Sigmoid colon (tissue), 6 donors: ENCODE measurements at regions not wholly inside any gene's neighbourhood (a gene's known extent, or its start where the extent isn't known, plus 50 kb on each side); places are given as distances from the start of the nearest gene placed in this dataset.
"Not testable (repeated sequence)": the region's sequence is repeated elsewhere in the genome, so short reads cannot be mapped to it uniquely, and the experiment has no call there.

Source experiments
- DNase-seq: peaks from one replicate; pipeline ENCODE4 v3.0.0-alpha.2; 2019
- H3K27ac ChIP-seq, 4 donors: fragments of 200-600 bp; sonication (generic); one replicate each; pipeline ENCODE4 v1.5.1; 2016 to 2019; ENCODE audit warnings: mild to moderate bottlenecking in 1 of 4
- H3K27me3 ChIP-seq, 3 donors: fragments of 200-600 bp; sonication (generic); one replicate each; pipeline ENCODE4 v1.5.1; 2019; ENCODE audit warnings: mild to moderate bottlenecking in 1 of 3
- H3K36me3 ChIP-seq, 4 donors: fragments of 200-600 bp; sonication (generic); one replicate each; pipeline ENCODE4 v1.5.1; 2016 to 2019
- H3K4me1 ChIP-seq, 4 donors: fragments of 200-600 bp; sonication (generic); one replicate each; pipeline ENCODE4 v1.5.1; 2017 to 2019
- H3K4me3 ChIP-seq, 4 donors: fragments of 200-600 bp; sonication (generic); one replicate each; pipeline ENCODE4 v1.5.1; 2017 to 2019; ENCODE audit warnings: mild to moderate bottlenecking in 2 of 4, moderate library complexity in 1 of 4
- H3K9me3 ChIP-seq, 4 donors: fragments of 200-600 bp in 3 of 4; sonication (generic) in 3 of 4; one replicate each; pipeline versions ENCODE4 v1.5.1 to v1.6.1; 2013 to 2019
- CTCF ChIP-seq, 4 experiments: fragments of 450-650 bp in 3 of 4; fragments of 200-600 bp in 1 of 4; IDR thresholded peaks; one replicate each; pipeline ENCODE4 v1.5.1; 2016 to 2019; ENCODE audit warnings: antibody characterized with exemption in 4 of 4, mild to moderate bottlenecking in 3 of 4, moderate library complexity in 2 of 4
- EP300 ChIP-seq, 4 donors: sonication (generic); formaldehyde crosslinking; IDR thresholded peaks; one replicate each; pipeline ENCODE4 v1.6.1; 2017; ENCODE audit warnings: antibody characterized with exemption in 4 of 4
- POLR2A ChIP-seq, 2 donors: fragments of 450-650 bp; IDR thresholded peaks; one replicate each; pipeline ENCODE4 v1.6.1; 2016; ENCODE audit warnings: antibody characterized with exemption in 2 of 2, mild to moderate bottlenecking in 2 of 2, moderate library complexity in 2 of 2
- POLR2AphosphoS5 ChIP-seq, 4 donors: sonication (generic); formaldehyde crosslinking; IDR thresholded peaks; one replicate each; pipeline ENCODE4 v1.6.1; 2017; ENCODE audit warnings: antibody characterized with exemption in 4 of 4
- WGBS, 2 donors: extraction: QIAGEN DNeasy Blood & Tissue Kit; methylation state at CpG; one replicate each; pipeline ENCODE4 v1.1.7; 2013; 5-methylcytosine and 5-hydroxymethylcytosine counted together
- intact Hi-C: fragments of 100-400 bp; cut with DNase I; formaldehyde crosslinking; loops from one replicate; pipeline ENCODE4 v1.15.1; 2023
- donor health status: healthy with polysubstance abuse.
- donor health status: healthy.

GRCh38 chr1:29801561-29801973, 565.2 kb downstream of the PTPRU start:
- Histone ChIP-seq H3K36me3 (no peaks in the 10 kb centered on the region), H3K4me3 (no peak overlapping the region), H3K9me3 (no peaks in the 10 kb centered on the region), H3K27me3 (peaks cover 0 to 21% (median 0%) of the 10 kb centered on the region in 3 donors), H3K27ac (no peak overlapping the region), H3K4me1 (peaks cover 0 to 7% (median 0%) of the 10 kb centered on the region in 4 donors)
- intact Hi-C loops = no loop called here
- no peak for DNase-seq
- no peak for TF ChIP-seq EP300 (IDR thresholded peaks at IDR 0.05)
- no peak for TF ChIP-seq CTCF (IDR thresholded peaks at IDR 0.05)
- TF ChIP-seq POLR2AphosphoS5 (IDR thresholded peaks at IDR 0.05) = no peak
- no peak for TF ChIP-seq POLR2A (IDR thresholded peaks at IDR 0.05)
- 32 to 53% methylated on average over 8 of the region's 8 CpGs for WGBS, 2 donors

- intact Hi-C loops = no loop called here
- TF ChIP-seq CTCF (IDR thresholded peaks at IDR 0.05) (no peak), POLR2A (IDR thresholded peaks at IDR 0.05) (no peak), POLR2AphosphoS5 (IDR thresholded peaks at IDR 0.05) (no peak), EP300 (IDR thresholded peaks at IDR 0.05) (no peak)
- Histone ChIP-seq H3K9me3 (peaks cover 0 to 2% (median under 1%) of the 10 kb centered on the region in 4 donors), H3K27me3 (peaks cover 0 to 21% (median 0%) of the 10 kb centered on the region in 3 donors), H3K36me3 (no peaks in the 10 kb centered on the region), H3K4me3 (no peak overlapping the region), H3K4me1 (peaks cover 0 to 7% (median 0%) of the 10 kb centered on the region in 4 donors), H3K27ac (no peak overlapping the region)
- WGBS, 2 donors = 67 to 74% methylated on average over 4 of the region's 4 CpGs
- no peak for DNase-seq
These were observed 564.7 kb downstream of the PTPRU start for GRCh38 chr1:29801003-29801402.

GRCh38 chr1:29800522-29800956, 564.2 kb downstream of the PTPRU start:
- Histone ChIP-seq H3K4me1 (peaks cover 0 to 7% (median 0%) of the 10 kb centered on the region in 4 donors), H3K27ac (no peak overlapping the region), H3K9me3 (peaks cover 0 to 5% (median 2%) of the 10 kb centered on the region in 4 donors), H3K36me3 (no peaks in the 10 kb centered on the region), H3K4me3 (no peak overlapping the region), H3K27me3 (peaks cover 0 to 21% (median 0%) of the 10 kb centered on the region in 3 donors)
- intact Hi-C loops = no loop called here
- no peak for DNase-seq
- WGBS, 2 donors = 79 to 86% methylated on average over 6 of the region's 6 CpGs
- TF ChIP-seq POLR2A (IDR thresholded peaks at IDR 0.05) (no peak), CTCF (IDR thresholded peaks at IDR 0.05) (no peak), POLR2AphosphoS5 (IDR thresholded peaks at IDR 0.05) (no peak), EP300 (IDR thresholded peaks at IDR 0.05) (no peak)

- intact Hi-C loops = no loop called here
- peaks cover 0 to 5% (median 2%) of the 10 kb centered on the region in 4 donors for H3K9me3 ChIP-seq
- no peak overlapping the region for H3K4me3 ChIP-seq
- no peak for DNase-seq
- peaks cover 0 to 7% (median 0%) of the 10 kb centered on the region in 4 donors for H3K4me1 ChIP-seq
- TF ChIP-seq POLR2AphosphoS5 (IDR thresholded peaks at IDR 0.05) (no peak), EP300 (IDR thresholded peaks at IDR 0.05) (no peak)
- H3K36me3 ChIP-seq = no peaks in the 10 kb centered on the region
- no peak overlapping the region for H3K27ac ChIP-seq
- WGBS, 2 donors = 80 to 92% methylated on average over 5 of the region's 5 CpGs
- H3K27me3 ChIP-seq = peaks cover 0 to 21% (median 0%) of the 10 kb centered on the region in 3 donors
These were observed 563.8 kb downstream of the PTPRU start for GRCh38 chr1:29800120-29800519.

- DNase-seq = no peak
- Histone ChIP-seq H3K27ac (no peak overlapping the region), H3K36me3 (no peaks in the 10 kb centered on the region), H3K4me3 (no peak overlapping the region), H3K27me3 (peaks cover 0 to 21% (median 0%) of the 10 kb centered on the region in 3 donors), H3K9me3 (peaks cover 0 to 5% (median 2%) of the 10 kb centered on the region in 4 donors), H3K4me1 (peaks cover 0 to 7% (median 0%) of the 10 kb centered on the region in 4 donors)
- TF ChIP-seq CTCF (IDR thresholded peaks at IDR 0.05) (no peak), POLR2A (IDR thresholded peaks at IDR 0.05) (no peak), POLR2AphosphoS5 (IDR thresholded peaks at IDR 0.05) (no peak), EP300 (IDR thresholded peaks at IDR 0.05) (no peak)
- intact Hi-C loops = no loop called here
- WGBS, 2 donors = 82% methylated on average over 13 of the region's 13 CpGs
These were observed 562.6 kb downstream of the PTPRU start for GRCh38 chr1:29798699-29799566.

GRCh38 chr1:29797125-29797524, 560.8 kb downstream of the PTPRU start:
- peaks cover 0 to 17% (median 2%) of the 10 kb centered on the region in 3 donors for H3K27me3 ChIP-seq
- H3K4me1 ChIP-seq, H3K4me3 ChIP-seq, H3K9me3 ChIP-seq, intact Hi-C loops, H3K36me3 ChIP-seq, H3K27ac ChIP-seq, DNase-seq: not testable (repeated sequence)
- 91 to 92% methylated on average over 1 of the region's 1 CpG for WGBS, 2 donors

- H3K36me3 ChIP-seq, H3K4me3 ChIP-seq, DNase-seq, H3K9me3 ChIP-seq, H3K27ac ChIP-seq, H3K4me1 ChIP-seq, intact Hi-C loops: not testable (repeated sequence)
- H3K27me3 ChIP-seq = peaks cover 0 to 20% (median 3%) of the 10 kb centered on the region in 3 donors
- WGBS, 2 donors = 87 to 91% methylated on average over 2 of the region's 2 CpGs
These were observed 559.6 kb downstream of the PTPRU start for GRCh38 chr1:29795965-29796364.
